NCI-H2227 treated with DMSO at 0.1 percent for 48 hours (cell line): ENCODE measurements at regions not wholly inside any gene's neighbourhood (a gene's known extent, or its start where the extent isn't known, plus 50 kb on each side); places are given as distances from the start of the nearest gene placed in this dataset.
"Not testable (repeated sequence)": the region's sequence is repeated elsewhere in the genome, so short reads cannot be mapped to it uniquely, and the experiment has no call there.

Experiments
- DNase-seq: peaks from one replicate; lab custom pipeline; 2025; lab: John Stamatoyannopoulos, UW

DNA sequence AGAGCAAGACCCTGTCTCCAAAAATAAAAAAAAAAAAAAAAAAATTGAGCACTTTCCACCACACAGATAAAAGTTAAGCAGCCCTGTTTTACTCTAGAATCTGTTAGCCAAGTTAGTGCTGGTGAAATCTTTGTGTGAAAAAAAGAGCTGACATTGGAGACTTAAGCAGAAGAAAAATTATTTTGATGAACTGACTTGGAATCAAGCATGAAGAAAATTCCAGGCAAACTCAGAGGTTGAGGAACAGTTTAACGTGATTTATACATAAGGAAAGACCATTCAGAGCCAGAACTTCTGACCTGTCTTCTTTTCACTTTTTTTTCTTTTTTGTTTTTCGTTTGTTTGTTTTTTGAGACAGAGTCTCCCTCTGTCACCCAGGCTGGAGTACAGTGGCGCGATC is 79.6 kb upstream of the RBPJ start:
- DNase-seq: no peak

GRCh38 chr4:26242451-26242850 is 78.4 kb upstream of the RBPJ start:
- no peak for DNase-seq

GRCh38 chr4:26244138-26244537 is 76.7 kb upstream of the RBPJ start:
- not testable (repeated sequence) for DNase-seq

DNA sequence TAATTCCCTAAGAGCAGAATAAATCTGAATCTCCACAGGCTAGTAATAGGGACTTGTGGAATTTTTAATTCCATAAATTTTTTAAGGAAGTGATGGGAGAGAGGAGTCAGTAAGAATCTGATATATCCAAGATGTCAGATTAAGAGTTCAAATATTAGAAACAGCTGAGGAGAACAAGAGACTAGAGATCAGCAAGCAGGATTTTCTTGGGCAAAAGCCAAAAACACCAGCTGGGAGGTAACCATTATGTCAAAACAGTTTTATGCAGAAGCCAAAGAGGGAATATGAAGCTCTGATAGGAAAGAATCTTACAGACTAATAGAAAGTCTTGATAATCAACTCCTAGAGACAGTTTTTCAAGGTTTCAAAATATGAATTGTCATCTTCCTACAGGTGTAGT is 72.2 kb upstream of the RBPJ start:
- DNase-seq: peak; percentile 28

DNA sequence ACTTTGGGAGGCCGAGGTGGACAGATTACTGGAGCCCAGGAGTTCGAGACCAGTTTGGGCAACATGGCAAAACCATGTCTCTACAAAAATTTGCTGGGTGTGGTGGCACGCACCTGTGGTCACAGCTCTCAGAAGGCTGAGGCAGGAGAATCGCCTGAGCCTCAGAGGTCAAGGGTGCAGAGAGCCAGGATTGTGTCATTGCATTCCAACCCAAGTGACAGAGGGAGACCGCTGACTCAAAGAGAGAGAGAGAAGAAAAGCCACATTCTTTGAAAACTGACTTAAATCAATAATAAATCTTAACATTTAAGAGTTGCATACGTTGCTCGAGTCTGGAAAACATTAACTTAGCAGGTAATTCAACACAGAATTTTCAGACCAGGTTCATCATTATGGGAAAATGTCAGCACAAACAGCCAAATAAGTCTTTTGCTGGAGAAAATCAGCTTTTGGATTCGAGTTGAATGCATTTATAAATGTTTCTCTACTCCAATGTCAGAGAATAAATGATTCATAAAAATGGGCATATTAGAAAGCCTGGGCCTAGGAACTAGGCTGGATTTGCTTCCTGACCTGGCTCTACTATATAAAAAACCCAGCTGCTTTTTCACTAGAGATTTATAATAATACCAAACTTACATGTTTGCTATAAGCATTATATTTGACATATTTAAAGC is 68.3 kb upstream of the RBPJ start:
- no peak for DNase-seq

DNA sequence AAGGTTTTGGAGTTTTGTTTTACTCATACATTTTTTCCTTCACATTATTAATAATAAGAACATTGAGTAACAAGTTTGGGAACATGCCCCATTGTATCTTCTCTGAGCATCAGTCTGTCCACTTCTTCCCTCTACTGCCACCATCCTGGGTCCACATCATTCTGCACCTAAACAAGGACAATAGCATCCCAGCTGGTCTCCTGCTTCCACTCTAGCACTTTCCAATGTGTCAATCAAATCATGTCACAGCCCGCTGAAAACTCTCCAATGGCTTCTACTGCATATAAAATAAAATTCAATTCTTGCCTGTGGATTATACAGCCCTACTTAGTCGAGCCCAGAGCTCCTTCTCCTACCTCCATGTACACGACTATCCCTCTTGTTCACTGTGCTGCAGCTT is 66.8 kb upstream of the RBPJ start:
- no peak for DNase-seq

- DNase-seq: no peak
Measured at GRCh38 chr4:26255989-26256388, 64.8 kb upstream of the RBPJ start.

DNA sequence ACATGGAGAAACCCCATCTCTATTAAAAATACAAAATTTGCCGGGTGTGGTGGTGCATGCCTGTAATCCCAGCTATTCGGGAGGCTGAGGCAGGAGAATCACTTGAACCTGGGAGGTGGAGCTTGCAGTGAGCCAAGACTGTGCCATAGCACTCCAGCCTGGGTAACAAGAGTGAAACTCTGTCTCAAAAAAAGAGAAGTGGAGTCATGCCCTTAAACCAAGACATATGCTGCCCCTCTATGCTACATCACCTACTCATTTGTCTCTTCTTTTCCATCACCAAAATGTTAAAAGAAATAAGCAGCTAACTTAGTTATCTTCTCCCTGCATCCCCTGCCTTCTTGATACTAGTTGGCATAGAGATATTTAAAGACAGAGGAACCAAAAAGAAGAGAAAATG is 63.4 kb upstream of the RBPJ start:
- DNase-seq: not testable (repeated sequence)

DNA sequence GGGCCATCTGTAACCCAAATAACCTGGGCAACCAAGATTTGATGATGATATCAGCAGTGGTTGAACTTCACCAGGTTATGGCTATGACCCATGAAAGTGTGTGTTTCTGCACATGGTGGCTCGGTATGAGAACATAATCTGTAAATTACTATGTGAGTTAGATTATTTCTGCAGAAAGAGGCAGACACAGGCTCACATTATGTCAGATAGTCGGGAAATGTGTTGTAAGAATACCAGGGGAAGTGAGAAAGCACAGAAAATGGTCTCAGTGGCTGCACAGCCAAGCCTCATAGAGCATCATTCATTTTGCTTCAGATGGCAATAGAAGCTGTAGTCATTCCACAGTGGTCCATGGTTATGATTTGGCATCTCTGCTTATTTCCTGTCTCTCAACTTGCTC is 63.0 kb upstream of the RBPJ start:
- no peak for DNase-seq

DNA sequence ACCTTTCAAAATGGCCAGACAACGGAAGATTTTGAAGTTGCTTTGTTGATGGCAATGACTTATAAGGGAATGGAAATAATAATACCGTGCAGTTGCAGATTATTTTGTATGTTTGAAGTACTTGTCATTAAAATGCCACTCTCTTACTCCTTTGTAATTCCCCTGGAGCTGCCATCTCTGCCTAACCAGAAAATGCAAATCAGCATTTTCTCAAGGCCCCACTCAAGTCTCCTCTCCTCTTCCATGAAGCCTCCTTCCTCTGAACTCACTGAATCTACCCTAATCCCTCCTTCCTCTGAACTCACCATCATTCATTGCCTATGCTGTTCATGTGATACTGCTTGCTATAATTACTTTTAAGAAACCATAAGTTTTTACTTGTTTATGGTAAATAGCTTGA is 60.2 kb upstream of the RBPJ start:
- no peak for DNase-seq

DNA sequence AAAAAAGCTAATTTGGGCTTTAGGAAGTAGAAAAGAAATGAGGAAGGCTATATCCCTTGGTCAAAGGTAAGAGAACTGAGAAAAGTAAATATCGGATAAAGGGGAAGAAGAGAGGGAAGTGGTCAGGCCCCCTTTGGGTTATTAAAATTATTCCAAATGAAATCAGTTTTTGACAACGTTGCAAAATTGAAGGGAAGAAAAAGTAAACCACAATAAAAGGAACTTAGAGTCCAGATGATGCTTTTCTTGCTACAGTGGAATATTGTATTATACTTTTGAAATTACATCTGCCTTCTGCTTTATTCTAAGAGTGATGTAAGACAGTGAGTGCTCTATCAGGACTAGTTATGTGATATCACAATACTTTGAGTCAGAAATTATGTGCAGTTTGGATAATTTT is 59.4 kb upstream of the RBPJ start:
- no peak for DNase-seq

DNA sequence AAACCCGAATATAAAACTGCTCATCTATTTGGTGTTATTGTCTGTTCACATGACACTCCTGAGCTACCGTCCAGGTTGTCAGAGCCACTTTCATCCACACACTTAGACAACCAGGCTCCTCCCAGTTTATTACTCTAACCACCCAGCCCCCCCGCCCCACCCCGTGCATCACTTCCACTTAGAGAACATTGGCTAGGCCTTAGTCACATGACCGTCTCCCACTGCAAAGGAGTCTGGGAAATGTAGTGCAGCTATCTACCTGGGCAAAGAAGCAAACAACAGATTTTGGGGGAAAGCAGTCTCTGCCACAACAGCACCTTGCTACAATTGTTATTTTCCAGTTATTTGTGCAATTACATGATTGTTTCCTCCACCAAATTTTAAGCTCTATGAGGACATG is 57.6 kb upstream of the RBPJ start:
- DNase-seq: no peak

DNA sequence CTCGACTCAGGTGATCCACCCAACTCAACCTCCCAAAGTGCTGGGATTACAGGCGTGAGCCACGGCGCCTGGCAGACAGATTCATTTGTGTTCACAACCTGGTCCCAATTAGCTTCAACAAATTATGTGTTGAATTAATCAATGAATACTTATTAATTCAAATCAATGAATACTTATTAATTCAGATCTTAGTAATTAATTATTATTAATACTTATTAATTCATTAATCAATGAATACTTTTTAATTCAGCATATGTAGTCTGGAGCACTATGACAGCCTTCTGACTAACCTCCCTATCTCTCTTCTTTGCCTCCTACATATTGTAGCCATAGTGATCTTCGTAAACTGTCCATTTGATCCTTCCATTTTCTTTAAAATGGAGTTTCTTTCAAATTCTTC is 56.7 kb upstream of the RBPJ start:
- no peak for DNase-seq

DNA sequence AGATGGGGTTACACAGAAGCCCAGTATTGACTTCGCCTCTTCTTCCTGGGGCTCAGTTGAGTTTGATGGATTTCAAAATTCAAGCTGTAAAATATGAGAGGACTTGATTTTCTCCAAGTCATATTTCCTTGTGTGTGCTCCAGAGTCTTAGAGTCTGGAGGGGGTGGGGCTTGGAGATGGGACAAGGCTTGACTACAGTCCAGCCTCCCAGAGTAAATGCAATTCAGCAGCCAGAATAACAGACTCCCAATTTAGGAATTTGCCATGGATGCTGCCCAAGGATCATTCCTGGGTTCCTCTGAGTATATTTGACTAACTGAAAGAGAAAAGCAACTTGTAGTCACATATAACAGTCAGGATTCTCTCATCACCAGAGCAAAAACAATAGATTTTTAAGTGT is 53.7 kb upstream of the RBPJ start:
- DNase-seq: no peak

- DNase-seq: no peak
Measured at GRCh38 chr4:26268246-26268645, 52.6 kb upstream of the RBPJ start.

GRCh38 chr4:26269038-26269437 is 51.8 kb upstream of the RBPJ start:
- no peak for DNase-seq
